Activated T-cell treated with anti-CD3 and anti-CD28 coated beads for 1 hour (primary cell): ENCODE measurements at regions not wholly inside any gene's neighbourhood (a gene's known extent, or its start where the extent isn't known, plus 50 kb on each side); places are given as distances from the start of the nearest gene placed in this dataset.

Source experiments
- DNase-seq: peaks from one replicate; pipeline ENCODE4 v3.0.0-alpha.2; 2020; ENCODE audit warnings: low read depth

GRCh38 chr9:38158628-38159027 lies 89.6 kb upstream of the SHB start:
- no peak for DNase-seq

- DNase-seq = no peak
These were observed 88.7 kb upstream of the SHB start for GRCh38 chr9:38157711-38158110.

- DNase-seq = no peak
These were observed 85.7 kb upstream of the SHB start for GRCh38 chr9:38154501-38155421.

GRCh38 chr9:38153910-38154291 lies 84.9 kb upstream of the SHB start:
- no peak for DNase-seq

GRCh38 chr9:38153152-38153909 lies 84.3 kb upstream of the SHB start:
- no peak for DNase-seq

- DNase-seq = no peak
These were observed 80.6 kb upstream of the SHB start for GRCh38 chr9:38149647-38150046.

- no peak for DNase-seq
These were observed 77.8 kb upstream of the SHB start for GRCh38 chr9:38146844-38147243.

- DNase-seq = no peak
These were observed 76.6 kb upstream of the SHB start for GRCh38 chr9:38145526-38146053.

- no peak for DNase-seq
These were observed 75.4 kb upstream of the SHB start for GRCh38 chr9:38144421-38144820.

GRCh38 chr9:38141746-38142591 lies 72.9 kb upstream of the SHB start:
- no peak for DNase-seq

GRCh38 chr9:38138276-38138675 lies 69.2 kb upstream of the SHB start:
- DNase-seq = no peak

- DNase-seq = no peak
These were observed 68.3 kb upstream of the SHB start for GRCh38 chr9:38137342-38137741.

- no peak for DNase-seq
These were observed 67.4 kb upstream of the SHB start for GRCh38 chr9:38136386-38136785.

GRCh38 chr9:38134611-38135237 lies 65.7 kb upstream of the SHB start:
- DNase-seq = no peak

- DNase-seq = no peak
These were observed 64.6 kb upstream of the SHB start for GRCh38 chr9:38133595-38133994.

GRCh38 chr9:38132956-38133355 lies 63.9 kb upstream of the SHB start:
- no peak for DNase-seq

GRCh38 chr9:38131729-38132128 lies 62.7 kb upstream of the SHB start:
- no peak for DNase-seq

GRCh38 chr9:38130724-38131123 lies 61.7 kb upstream of the SHB start:
- no peak for DNase-seq

- no peak for DNase-seq
These were observed 60.3 kb upstream of the SHB start for GRCh38 chr9:38129366-38129765.

GRCh38 chr9:38128752-38129270 lies 59.8 kb upstream of the SHB start:
- DNase-seq = no peak

GRCh38 chr9:38127271-38127839 lies 58.3 kb upstream of the SHB start:
- DNase-seq = no peak
